ENCODE measurements at regions not wholly inside any gene's neighbourhood (a gene's known extent, or its start where the extent isn't known, plus 50 kb on each side); places are given as distances from the start of the nearest gene placed in this dataset.

GRCh38 chr16:51666074-51666473 lies 515.0 kb upstream of the SALL1 start:
- DNase-seq (ENCODE audit: low read depth in 2 of 2) = no peak

- no peak for DNase-seq (ENCODE audit: low read depth in 2 of 2)
These were observed 514.4 kb upstream of the SALL1 start for GRCh38 chr16:51665436-51665998.

- DNase-seq (ENCODE audit: low read depth in 2 of 2) = no peak
These were observed 507.5 kb upstream of the SALL1 start for GRCh38 chr16:51658531-51658930.

GRCh38 chr16:51657848-51658247 lies 506.8 kb upstream of the SALL1 start:
- DNase-seq (ENCODE audit: low read depth in 2 of 2) = no peak

DNA sequence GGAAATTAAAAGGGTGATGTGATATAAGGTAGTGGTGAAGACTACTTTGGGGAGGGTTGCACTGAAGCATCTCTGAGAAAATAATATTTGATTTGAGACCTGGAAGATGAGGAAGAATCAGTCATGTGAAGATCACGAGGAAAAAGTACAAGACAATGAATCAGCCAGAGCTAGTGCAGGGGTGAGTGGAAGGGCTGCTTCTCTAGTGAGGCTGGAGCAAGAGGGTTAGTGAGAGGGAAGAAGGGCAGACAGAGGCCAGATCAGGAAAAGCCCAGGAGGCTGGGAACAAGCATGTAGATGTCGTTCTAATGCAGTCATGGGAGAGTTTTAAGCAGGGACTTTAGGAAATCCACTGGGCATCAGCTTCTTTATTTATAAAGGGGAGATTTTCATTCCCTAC lies 504.2 kb upstream of the SALL1 start:
- DNase-seq (ENCODE audit: low read depth in 2 of 2) = no peak

DNA sequence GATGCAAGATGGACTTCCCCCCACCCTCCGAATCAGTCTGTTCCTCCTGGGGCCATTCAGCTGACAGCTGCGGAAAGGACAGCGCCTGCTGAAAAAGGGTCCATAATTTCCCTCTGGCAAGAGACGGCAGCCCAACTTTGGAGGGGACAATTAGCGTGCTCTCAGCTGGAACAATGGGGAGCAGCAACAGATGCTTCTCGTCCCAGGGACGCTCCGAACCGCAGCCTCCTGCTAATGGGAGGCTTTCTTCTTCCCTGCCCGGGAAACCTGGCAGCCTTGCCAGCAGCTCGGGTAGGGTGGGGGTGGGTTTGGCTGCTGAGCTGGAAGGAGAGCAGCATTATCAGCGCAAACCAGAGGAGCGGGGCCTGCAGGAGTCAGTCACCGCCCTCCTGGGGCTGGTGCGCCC lies 500.0 kb upstream of the SALL1 start:
- no peak for DNase-seq (ENCODE audit: low read depth in 2 of 2)

- no peak for DNase-seq (ENCODE audit: low read depth in 2 of 2)
These were observed 498.6 kb upstream of the SALL1 start for GRCh38 chr16:51649631-51650030.

DNA sequence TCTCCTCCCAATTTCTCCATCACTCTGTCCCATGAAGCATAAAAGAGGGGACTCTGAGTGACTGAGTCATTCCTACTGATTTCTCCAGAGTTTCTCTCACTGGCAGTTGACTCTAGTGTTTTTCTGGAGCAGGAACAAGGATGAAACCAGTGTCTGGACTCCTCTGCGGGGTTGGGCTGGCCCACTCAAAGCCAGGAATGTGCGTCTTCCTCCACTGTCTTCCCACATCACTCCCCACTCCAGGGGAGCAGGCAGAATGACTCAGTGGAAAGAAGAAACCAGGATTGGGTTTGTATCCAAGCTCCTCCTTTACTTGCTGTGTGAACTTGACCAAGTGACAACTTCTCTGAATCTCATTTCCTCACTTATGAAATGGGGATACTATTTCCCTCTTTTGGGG lies 497.5 kb upstream of the SALL1 start:
- no peak for DNase-seq (ENCODE audit: low read depth in 2 of 2)

GRCh38 chr16:51641191-51641765 lies 490.2 kb upstream of the SALL1 start:
- no peak for DNase-seq (ENCODE audit: low read depth in 2 of 2)

DNA sequence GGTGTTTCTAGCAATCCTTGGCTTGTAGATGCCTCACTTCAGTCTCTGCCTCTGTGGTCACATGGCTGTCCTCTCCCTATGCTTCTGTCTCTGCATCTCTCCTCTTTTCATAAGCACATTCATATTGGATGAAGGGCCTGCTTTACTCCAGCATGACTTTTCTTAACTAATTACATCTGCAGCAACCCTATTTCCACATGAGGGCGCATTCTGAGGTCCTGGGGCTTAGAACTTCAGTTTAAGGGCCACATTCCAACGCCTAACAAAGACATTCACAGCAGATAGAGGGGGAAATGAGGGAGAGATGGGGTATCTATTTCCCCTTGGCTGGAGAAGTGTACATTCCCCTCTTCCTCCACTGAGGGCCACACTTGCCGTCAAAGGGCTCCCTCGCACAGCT lies 489.1 kb upstream of the SALL1 start:
- no peak for DNase-seq (ENCODE audit: low read depth in 2 of 2)

GRCh38 chr16:51638339-51639135 lies 487.5 kb upstream of the SALL1 start:
- DNase-seq (ENCODE audit: low read depth in 2 of 2) = no peak

DNA sequence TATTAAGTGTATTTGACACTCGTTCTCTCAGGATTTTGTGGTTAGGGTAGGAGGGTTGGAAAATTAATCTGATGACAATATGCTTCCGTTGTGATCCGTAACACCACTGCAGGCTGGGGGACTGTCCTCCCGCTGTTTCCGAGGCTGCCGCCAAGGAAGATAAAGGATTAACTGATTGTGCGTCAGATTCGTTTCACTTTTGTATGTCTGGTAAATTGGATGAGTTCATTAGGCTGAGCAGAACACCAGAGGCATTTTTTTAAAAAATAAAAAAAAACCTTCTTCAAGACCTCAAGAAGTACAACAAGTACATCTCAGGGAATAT lies 486.7 kb upstream of the SALL1 start:
- DNase-seq (ENCODE audit: low read depth in 2 of 2) = no peak

DNA sequence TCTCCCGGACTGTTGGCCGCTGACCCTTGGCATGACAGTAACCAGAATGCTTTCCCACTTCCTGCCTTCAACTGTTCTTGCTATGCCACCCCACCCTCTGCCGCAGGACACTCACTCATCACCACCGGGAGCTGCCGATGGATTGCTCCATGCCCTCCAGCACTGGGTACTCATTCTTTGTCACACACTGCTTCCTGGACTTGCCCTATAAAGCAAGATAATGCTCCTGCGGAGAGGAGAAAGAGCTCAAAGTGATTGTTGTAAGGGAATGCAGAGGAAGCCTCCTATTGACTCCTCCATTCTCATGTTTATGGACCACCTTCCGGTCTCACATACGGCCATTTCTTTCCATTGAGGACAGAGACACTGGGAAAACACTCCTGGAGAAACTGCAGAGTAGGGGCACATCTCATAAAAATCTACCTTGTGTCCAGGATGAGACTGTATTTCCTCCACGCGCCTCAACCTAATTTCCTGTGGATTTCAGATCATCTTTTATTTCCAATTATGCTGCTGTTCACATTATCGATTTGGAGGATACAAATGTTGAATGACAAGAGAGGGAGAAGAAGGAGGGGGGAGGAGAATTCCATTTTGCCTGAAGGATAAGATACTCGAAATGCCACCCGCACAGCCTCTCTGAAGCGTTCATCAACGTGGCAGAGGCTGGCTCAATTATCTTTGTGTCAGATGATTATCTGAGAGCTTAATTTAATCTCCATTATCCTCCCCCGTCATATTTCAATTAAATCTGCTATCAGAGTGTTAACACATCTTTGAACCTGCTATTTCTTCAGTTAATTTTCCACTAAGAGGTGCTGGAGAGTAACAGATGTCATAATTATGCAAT lies 486.1 kb upstream of the SALL1 start:
- DNase-seq (ENCODE audit: low read depth in 2 of 2) = no peak

DNA sequence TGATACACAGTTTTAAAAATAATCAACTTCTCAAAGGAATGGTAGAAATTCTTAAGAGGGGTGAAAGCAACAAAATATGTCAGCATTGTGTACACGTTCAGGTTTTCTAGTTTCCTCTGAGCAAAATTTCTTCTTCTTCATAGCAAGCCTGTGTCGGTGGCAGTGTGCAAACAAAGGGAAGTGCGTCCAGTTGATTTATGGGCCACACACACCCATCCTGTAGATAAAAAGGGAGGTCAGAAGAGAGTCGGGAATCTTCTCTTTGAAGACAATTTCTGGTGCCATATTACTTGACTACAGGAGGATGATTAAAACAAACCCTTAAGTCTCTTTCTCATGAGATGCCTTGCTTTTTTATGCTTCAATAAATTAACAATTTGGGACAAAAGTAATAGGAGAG lies 484.1 kb upstream of the SALL1 start:
- no peak for DNase-seq (ENCODE audit: low read depth in 2 of 2)

DNA sequence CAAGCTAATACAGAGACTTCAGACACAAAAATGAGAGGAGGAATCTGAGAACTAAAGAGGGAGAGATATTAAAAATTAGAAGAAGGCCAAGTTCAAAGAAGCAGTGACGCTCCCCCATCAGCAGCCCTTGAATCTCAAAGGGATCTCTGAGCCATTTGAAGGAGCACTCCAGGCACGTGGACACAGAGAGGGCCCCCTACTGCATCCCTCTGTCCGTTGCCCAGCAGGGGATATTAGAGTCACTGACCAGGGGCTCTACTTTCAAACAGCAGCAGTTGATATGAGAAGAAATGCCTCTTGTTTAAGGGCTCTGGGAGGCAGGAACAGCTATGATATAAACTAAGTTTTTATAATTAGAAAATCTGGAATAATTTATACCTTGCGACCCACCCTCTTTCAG lies 479.0 kb upstream of the SALL1 start:
- no peak for DNase-seq (ENCODE audit: low read depth in 2 of 2)

- no peak for DNase-seq (ENCODE audit: low read depth in 2 of 2)
These were observed 478.5 kb upstream of the SALL1 start for GRCh38 chr16:51629576-51629975.

GRCh38 chr16:51624080-51624775 lies 473.2 kb upstream of the SALL1 start:
- DNase-seq (ENCODE audit: low read depth in 2 of 2) = no peak

DNA sequence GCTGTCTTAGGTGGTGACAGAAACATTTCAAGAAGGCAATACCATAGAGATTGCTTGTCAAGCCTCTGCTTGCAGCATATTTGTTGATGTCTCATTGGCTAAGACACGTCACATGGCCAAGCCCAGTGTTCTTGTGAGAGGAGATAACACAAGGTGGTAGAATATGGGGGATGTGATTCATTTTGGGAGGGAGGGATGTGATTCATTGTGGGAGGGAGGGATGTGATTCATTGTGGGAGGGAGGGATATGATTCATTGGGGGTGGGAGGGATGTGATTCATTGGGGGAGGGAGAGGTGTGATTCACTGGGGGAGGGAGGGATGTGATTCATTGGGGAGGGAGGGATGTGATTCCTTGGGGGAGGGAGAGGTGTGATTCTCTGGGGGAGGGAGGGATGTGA lies 470.5 kb upstream of the SALL1 start:
- DNase-seq (ENCODE audit: low read depth in 2 of 2) = no peak

- no peak for DNase-seq (ENCODE audit: low read depth in 2 of 2)
These were observed 464.1 kb upstream of the SALL1 start for GRCh38 chr16:51615141-51615540.

DNA sequence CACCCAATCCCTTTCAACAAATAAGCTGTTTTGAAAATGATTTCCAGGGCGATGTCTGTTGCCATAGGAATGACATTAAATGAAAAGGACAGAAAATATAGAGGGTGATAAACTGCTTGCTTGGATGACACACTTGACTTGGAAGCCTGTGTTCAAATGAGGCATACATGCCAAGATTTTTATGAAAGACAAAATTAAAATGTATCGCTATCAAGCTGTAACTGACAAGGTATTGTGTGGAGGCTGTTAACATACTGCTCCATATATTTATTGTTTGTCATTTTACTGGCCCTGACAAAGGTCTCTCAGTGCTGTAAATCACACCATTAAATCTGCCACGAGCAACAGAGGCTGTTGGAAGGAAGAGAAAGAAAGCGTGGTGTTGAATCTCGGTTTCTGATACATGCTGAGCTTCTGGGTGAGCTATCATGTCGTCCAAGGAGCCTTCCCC lies 456.2 kb upstream of the SALL1 start:
- no peak for DNase-seq (ENCODE audit: low read depth in 2 of 2)

GRCh38 chr16:51596247-51596646 lies 445.2 kb upstream of the SALL1 start:
- DNase-seq (ENCODE audit: low read depth in 2 of 2) = no peak
